Esophagus muscularis mucosa (tissue), 4 donors: ENCODE measurements at regions not wholly inside any gene's neighbourhood (a gene's known extent, or its start where the extent isn't known, plus 50 kb on each side); places are given as distances from the start of the nearest gene placed in this dataset.
"Not testable (repeated sequence)": the region's sequence is repeated elsewhere in the genome, so short reads cannot be mapped to it uniquely, and the experiment has no call there.

Experiments used
- DNase-seq: peaks from one replicate; pipeline ENCODE4 v3.0.0-alpha.2; 2017; ENCODE audit errors: extremely low spot score
- H3K27ac ChIP-seq, 4 donors: fragments of 200-600 bp; sonication (generic); replicated peaks in 1 of 4; 1 replicate in 3 of 4; 2 replicates in 1 of 4; pipeline ENCODE4 v1.5.1; 2016 to 2019; ENCODE audit warnings: mild to moderate bottlenecking in 1 of 4
- H3K27me3 ChIP-seq, 4 donors: fragments of 200-600 bp; sonication (generic); one replicate each; pipeline versions ENCODE4 v1.5.1 to v1.6.0; 2016 to 2019
- H3K36me3 ChIP-seq, 4 donors: fragments of 200-600 bp; sonication (generic); one replicate each; pipeline ENCODE4 v1.5.1; 2016 to 2019
- H3K4me1 ChIP-seq, 4 donors: fragments of 200-600 bp; sonication (generic); one replicate each; pipeline ENCODE4 v1.5.1; 2016 to 2019
- H3K4me3 ChIP-seq, 4 donors: fragments of 200-600 bp; sonication (generic); 1 replicate in 2 of 4; 2 replicates in 2 of 4; pipeline ENCODE4 v1.5.1; 2016 to 2019; ENCODE audit warnings: mild to moderate bottlenecking in 4 of 4, moderate library complexity in 1 of 4
- H3K9me3 ChIP-seq, 4 donors: fragments of 200-600 bp; sonication (generic); 1 replicate in 3 of 4; 2 replicates in 1 of 4; pipeline ENCODE4 v1.5.1; 2016 to 2019
- EP300 ChIP-seq: sonication (generic); formaldehyde crosslinking; IDR thresholded peaks from one replicate; pipeline ENCODE4 v1.6.1; 2017; ENCODE audit warnings: antibody characterized with exemption
- POLR2A ChIP-seq: fragments of 450-650 bp; IDR thresholded peaks from one replicate; pipeline ENCODE4 v1.6.1; 2017; ENCODE audit warnings: antibody characterized with exemption, moderate library complexity, mild to moderate bottlenecking, low read depth
- POLR2AphosphoS5 ChIP-seq, 2 donors: sonication (generic); formaldehyde crosslinking; IDR thresholded peaks; one replicate each; pipeline ENCODE4 v1.6.1; 2017; ENCODE audit warnings: antibody characterized with exemption in 2 of 2
- WGBS: methylation state at CpG from one replicate; pipeline ENCODE4 v1.1.5; 2018; 5-methylcytosine and 5-hydroxymethylcytosine counted together
- intact Hi-C: fragments of 100-400 bp; cut with DNase I; formaldehyde crosslinking; loops from one replicate; pipeline ENCODE4 v1.15.1; 2023
- TF ChIP-seq, protein P1 (sequence below), 3 experiments: fragments of 200-600 bp in 2 of 3; fragments of 450-650 bp in 1 of 3; sonication (generic) in 2 of 3; IDR thresholded peaks; one replicate each; pipeline ENCODE4 v1.5.1; 2017 to 2019; ENCODE audit warnings: antibody characterized with exemption in 3 of 3, mild to moderate bottlenecking in 2 of 3, moderate library complexity in 1 of 3

DNA sequence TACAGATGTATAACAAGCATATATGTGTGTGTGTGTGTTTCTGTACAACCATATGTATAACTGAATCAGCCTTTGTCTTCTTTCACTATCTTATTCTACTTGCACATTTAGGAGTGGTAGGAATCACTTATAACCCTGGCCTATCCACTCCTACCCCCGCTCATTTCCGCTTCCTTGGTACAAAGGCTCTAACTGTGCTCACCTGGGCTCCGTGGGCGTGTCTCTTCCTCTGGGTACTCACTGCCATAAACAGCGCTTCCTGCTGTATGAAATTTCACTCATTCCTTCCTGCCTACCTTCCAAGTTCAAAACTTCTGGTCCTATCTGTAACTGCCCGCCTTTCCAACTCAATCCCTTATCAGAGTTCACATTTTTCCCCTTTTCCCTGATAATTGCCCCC lies 815.5 kb downstream of the EPHA4 start:
- WGBS: 85% methylated on average over 6 of the region's 6 CpGs
- Histone ChIP-seq H3K9me3 (no peaks in the 10 kb centered on the region), H3K4me3 (no peak overlapping the region), H3K27me3 (no peaks in the 10 kb centered on the region), H3K4me1 (no peaks in the 10 kb centered on the region), H3K27ac (no peak overlapping the region), H3K36me3 (no peaks in the 10 kb centered on the region)
- intact Hi-C loops: no loop called here
- TF ChIP-seq, protein P1, sequence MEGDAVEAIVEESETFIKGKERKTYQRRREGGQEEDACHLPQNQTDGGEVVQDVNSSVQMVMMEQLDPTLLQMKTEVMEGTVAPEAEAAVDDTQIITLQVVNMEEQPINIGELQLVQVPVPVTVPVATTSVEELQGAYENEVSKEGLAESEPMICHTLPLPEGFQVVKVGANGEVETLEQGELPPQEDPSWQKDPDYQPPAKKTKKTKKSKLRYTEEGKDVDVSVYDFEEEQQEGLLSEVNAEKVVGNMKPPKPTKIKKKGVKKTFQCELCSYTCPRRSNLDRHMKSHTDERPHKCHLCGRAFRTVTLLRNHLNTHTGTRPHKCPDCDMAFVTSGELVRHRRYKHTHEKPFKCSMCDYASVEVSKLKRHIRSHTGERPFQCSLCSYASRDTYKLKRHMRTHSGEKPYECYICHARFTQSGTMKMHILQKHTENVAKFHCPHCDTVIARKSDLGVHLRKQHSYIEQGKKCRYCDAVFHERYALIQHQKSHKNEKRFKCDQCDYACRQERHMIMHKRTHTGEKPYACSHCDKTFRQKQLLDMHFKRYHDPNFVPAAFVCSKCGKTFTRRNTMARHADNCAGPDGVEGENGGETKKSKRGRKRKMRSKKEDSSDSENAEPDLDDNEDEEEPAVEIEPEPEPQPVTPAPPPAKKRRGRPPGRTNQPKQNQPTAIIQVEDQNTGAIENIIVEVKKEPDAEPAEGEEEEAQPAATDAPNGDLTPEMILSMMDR (IDR thresholded peaks at IDR 0.05): no peak
- TF ChIP-seq EP300 (no peak), POLR2AphosphoS5 (IDR thresholded peaks at IDR 0.05) (no peak)
- DNase-seq: no peak

DNA sequence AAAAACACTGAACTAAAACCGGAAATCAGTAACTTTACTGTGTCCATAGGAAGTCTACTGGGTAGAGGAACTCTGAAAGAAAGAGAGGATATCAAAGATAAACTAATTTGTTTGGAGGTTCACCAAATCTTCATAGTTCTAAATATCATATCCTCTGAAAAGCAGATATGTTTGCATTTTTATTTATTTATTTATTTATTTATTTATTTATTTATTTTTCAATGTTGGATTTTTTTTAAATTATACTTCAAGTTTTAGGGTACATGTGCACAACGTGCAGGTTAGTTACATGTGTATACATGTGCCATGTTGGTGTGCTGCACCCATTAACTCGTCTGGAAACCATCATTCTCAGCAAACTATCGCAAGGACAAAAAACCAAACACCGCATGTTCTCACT lies 813.7 kb downstream of the EPHA4 start:
- H3K9me3 ChIP-seq, intact Hi-C loops, H3K27ac ChIP-seq, H3K36me3 ChIP-seq, DNase-seq, H3K4me3 ChIP-seq, H3K4me1 ChIP-seq, H3K27me3 ChIP-seq: not testable (repeated sequence)
- 90% methylated on average over 5 of the region's 5 CpGs for WGBS

DNA sequence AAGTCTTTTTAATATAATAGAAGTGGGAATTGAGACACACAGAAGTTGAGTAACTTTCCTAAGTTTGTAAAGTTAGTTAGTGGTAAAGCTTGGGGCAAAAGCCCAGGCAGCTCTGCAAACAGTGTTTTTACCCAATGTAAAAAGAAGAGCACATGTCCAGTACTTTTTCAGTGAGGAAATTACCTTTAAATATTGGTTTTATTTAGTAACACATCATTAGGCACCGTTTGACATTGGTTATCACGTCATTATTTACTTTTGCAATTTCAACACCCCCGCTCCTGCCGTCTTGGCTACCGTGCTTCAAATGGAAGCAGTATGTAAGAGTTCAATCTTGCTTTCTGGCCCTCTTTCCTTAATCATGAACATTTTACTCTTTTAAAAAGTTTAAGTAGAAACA lies 807.9 kb downstream of the EPHA4 start:
- TF ChIP-seq POLR2A: no peak
- no peak for TF ChIP-seq EP300
- TF ChIP-seq, protein P1 (IDR thresholded peaks at IDR 0.05): no peak
- TF ChIP-seq POLR2AphosphoS5 (IDR thresholded peaks at IDR 0.05): no peak
- Histone ChIP-seq H3K36me3 (no peaks in the 10 kb centered on the region), H3K27ac (no peak overlapping the region), H3K4me3 (no peak overlapping the region), H3K4me1 (no peaks in the 10 kb centered on the region), H3K27me3 (no peaks in the 10 kb centered on the region), H3K9me3 (no peaks in the 10 kb centered on the region)
- intact Hi-C loops: no loop called here
- 37% methylated on average over 5 of the region's 5 CpGs for WGBS
- no peak for DNase-seq

DNA sequence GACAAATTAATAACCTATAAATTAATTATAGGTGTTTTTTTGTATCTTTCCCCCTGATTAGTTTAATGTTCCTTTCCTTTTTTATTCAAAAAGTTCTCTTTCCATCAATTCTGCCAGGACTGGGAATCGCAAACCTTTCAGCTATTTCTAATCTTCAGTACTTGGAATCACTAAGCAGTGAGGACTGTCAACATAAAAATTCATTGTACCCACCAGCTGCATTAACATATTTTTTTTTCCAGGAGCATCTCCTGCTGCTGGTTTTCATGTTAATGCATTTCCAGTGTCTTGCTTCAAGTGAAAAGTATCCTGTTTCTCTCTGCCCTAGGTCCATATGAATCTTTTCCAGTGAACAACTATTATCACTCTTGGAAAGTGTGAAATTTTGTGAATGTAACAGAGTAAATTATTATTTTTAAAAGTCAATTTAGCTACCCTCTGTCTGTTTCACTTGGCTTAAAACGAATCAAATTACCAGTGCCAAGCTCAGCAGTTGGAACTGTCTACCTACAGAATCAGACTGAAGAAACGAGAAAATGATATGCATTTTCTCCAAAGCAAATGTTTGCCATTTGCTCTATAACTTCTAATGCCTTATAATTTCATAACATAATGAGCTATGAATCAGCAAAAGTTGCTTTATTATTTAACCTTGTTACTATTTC lies 804.4 kb downstream of the EPHA4 start:
- Histone ChIP-seq H3K9me3 (no peaks in the 10 kb centered on the region), H3K4me3 (no peak overlapping the region), H3K36me3 (no peaks in the 10 kb centered on the region), H3K27ac (no peak overlapping the region), H3K27me3 (no peaks in the 10 kb centered on the region), H3K4me1 (no peaks in the 10 kb centered on the region)
- TF ChIP-seq POLR2A (no peak), EP300 (no peak), POLR2AphosphoS5 (IDR thresholded peaks at IDR 0.05) (no peak)
- TF ChIP-seq, protein P1 (IDR thresholded peaks at IDR 0.05): no peak
- intact Hi-C loops: no loop called here
- WGBS: 77% methylated on average over 3 of the region's 3 CpGs
- no peak for DNase-seq

DNA sequence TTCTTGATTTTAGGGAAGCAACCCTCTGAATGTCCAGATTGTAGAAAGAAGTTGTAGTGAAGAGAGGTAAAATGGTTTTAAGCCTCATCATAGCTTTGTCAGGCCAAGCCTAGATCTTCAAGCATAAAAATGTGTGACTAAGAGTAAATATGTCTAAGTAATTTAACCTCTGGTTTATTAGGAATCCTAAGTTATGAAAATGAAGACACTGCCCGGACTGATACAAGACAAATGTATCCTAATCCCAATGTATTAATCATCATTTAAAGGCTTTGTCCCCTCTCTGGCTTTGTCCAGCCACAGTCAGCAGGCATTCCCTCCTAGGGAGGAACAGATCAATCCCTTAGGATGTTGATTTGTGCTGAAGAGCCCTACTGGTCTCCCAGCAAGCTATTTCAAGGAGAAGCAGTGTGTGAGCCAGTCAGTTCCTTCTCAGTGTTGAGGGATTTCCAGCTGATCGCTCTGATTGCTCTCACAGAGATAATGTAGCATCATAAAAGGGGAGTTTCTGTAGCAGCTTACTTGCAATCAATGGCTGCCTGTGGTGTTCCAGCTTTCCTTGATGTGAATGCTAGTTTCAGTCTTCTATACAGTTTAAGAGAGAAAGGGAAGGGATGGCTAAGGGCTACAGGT lies 796.1 kb downstream of the EPHA4 start:
- TF ChIP-seq POLR2A (no peak), EP300 (no peak), POLR2AphosphoS5 (IDR thresholded peaks at IDR 0.05) (no peak)
- TF ChIP-seq, protein P1 (IDR thresholded peaks at IDR 0.05): no peak

DNA sequence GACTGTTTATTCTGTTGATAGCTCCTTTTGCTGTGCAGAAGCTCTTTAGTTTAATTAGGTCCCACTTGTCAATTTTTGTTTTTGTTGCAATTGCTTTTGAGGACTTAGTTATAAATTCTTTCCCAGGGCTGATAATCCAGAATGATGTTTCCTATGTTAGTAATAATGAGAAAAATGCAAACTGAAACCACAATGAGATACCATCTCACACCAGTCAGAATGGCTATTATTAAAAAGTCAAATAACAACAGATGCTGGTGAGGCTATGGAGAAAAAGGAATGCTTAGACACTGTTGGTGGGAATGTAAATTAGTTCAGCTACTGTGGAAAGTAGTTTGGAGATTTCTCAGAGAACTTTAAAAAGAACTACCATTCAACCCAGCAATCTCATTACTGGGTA lies 793.0 kb downstream of the EPHA4 start:
- H3K9me3 ChIP-seq, intact Hi-C loops: not testable (repeated sequence)

More for the DNA sequence above, 796.1 kb downstream of the EPHA4 start:
- no peak overlapping the region for H3K27ac ChIP-seq
- no peaks in the 10 kb centered on the region for H3K36me3 ChIP-seq
- DNase-seq: no peak
- H3K4me1 ChIP-seq: peaks cover 0 to 11% (median 10%) of the 10 kb centered on the region in 4 donors
- H3K9me3 ChIP-seq: peaks cover 0 to 5% (median 0%) of the 10 kb centered on the region in 4 donors
- intact Hi-C loops: no loop called here
- no peaks in the 10 kb centered on the region for H3K27me3 ChIP-seq
- WGBS: 72% methylated on average over 2 of the region's 2 CpGs
- no peak overlapping the region for H3K4me3 ChIP-seq

More for the DNA sequence above, 793.0 kb downstream of the EPHA4 start:
- not testable (repeated sequence) for H3K4me3 ChIP-seq, DNase-seq, H3K27me3 ChIP-seq, H3K36me3 ChIP-seq, H3K27ac ChIP-seq
- H3K4me1 ChIP-seq: peaks cover 0 to 11% (median 10%) of the 10 kb centered on the region in 4 donors
